ENCODE measurements at regions not wholly inside any gene's neighbourhood (a gene's known extent, or its start where the extent isn't known, plus 50 kb on each side); places are given as distances from the start of the nearest gene placed in this dataset.

- H3K4me1 ChIP-seq (ENCODE audit: control insufficient read depth, insufficient read depth, low read length), result no peaks in the 10 kb centered on the region
- intact Hi-C loops (cut with micrococcal nuclease), result no loop called here
- WGBS (ENCODE audit: insufficient coverage), result 56% methylated on average over 1 of the region's 2 CpGs
- TF ChIP-seq CTCF (IDR thresholded peaks at IDR 0.05), result no peak
- no peak overlapping the region for H3K4me3 ChIP-seq (ENCODE audit: low read length)
- peaks cover 11 to 26% of the 10 kb centered on the region in 2 donors for H3K27me3 Mint-ChIP-seq (ENCODE audit: low read depth in 2 of 2)
- H3K9me3 Mint-ChIP-seq, result no peaks in the 10 kb centered on the region
- no peaks in the 10 kb centered on the region for H3K36me3 Mint-ChIP-seq
- no peak overlapping the region for H3K27ac ChIP-seq (ENCODE audit: low read length)
- H3K36me3 ChIP-seq (ENCODE audit: control insufficient read depth, insufficient read depth, low read length), result no peaks in the 10 kb centered on the region
- no peaks in the 10 kb centered on the region for H3K27me3 ChIP-seq (ENCODE audit: control insufficient read depth, insufficient read depth, low read length)
- no peak overlapping the region for H3K27ac Mint-ChIP-seq
- H3K4me3 Mint-ChIP-seq, result no peak overlapping the region
- no peak for DNase-seq
- H3K9me3 ChIP-seq (ENCODE audit: control insufficient read depth, insufficient read depth, low read length), result no peaks in the 10 kb centered on the region
- H3K4me1 Mint-ChIP-seq, result no peaks in the 10 kb centered on the region
- no peak for ATAC-seq
Measured at GRCh38 chr9:110006657-110007056, 201.3 kb downstream of the C9orf152 start.

- TF ChIP-seq CTCF (IDR thresholded peaks at IDR 0.05), result no peak
- ATAC-seq (no peak), DNase-seq (no peak)
- no peak overlapping the region for H3K4me3 ChIP-seq (ENCODE audit: low read length)
- WGBS (ENCODE audit: insufficient coverage), result 86% methylated on average over 3 of the region's 3 CpGs
- H3K27ac ChIP-seq (ENCODE audit: low read length), result no peak overlapping the region
- H3K4me1 ChIP-seq (ENCODE audit: control insufficient read depth, insufficient read depth, low read length), result no peaks in the 10 kb centered on the region
- H3K9me3 Mint-ChIP-seq, result no peaks in the 10 kb centered on the region
- H3K27me3 Mint-ChIP-seq (ENCODE audit: low read depth in 2 of 2), result peaks cover 14 to 26% of the 10 kb centered on the region in 2 donors
- H3K4me1 Mint-ChIP-seq, result no peaks in the 10 kb centered on the region
- no peaks in the 10 kb centered on the region for H3K27me3 ChIP-seq (ENCODE audit: control insufficient read depth, insufficient read depth, low read length)
- H3K27ac Mint-ChIP-seq, result no peak overlapping the region
- no peaks in the 10 kb centered on the region for H3K9me3 ChIP-seq (ENCODE audit: control insufficient read depth, insufficient read depth, low read length)
- intact Hi-C loops (cut with micrococcal nuclease), result no loop called here
- no peaks in the 10 kb centered on the region for H3K36me3 ChIP-seq (ENCODE audit: control insufficient read depth, insufficient read depth, low read length)
- no peaks in the 10 kb centered on the region for H3K36me3 Mint-ChIP-seq
- no peak overlapping the region for H3K4me3 Mint-ChIP-seq
Measured at GRCh38 chr9:110007477-110008270, 200.3 kb downstream of the C9orf152 start.

- ATAC-seq (no peak), DNase-seq (no peak)
- no peak for TF ChIP-seq CTCF (IDR thresholded peaks at IDR 0.05)
- Mint-ChIP-seq H3K9me3 (no peaks in the 10 kb centered on the region), H3K27me3 (ENCODE audit: low read depth in 2 of 2) (peaks cover 14 to 26% of the 10 kb centered on the region in 2 donors), H3K27ac (no peak overlapping the region), H3K4me3 (no peak overlapping the region), H3K4me1 (no peaks in the 10 kb centered on the region), H3K36me3 (no peaks in the 10 kb centered on the region)
- Histone ChIP-seq H3K27ac (ENCODE audit: low read length) (no peak overlapping the region), H3K9me3 (ENCODE audit: control insufficient read depth, insufficient read depth, low read length) (no peaks in the 10 kb centered on the region), H3K4me1 (ENCODE audit: control insufficient read depth, insufficient read depth, low read length) (no peaks in the 10 kb centered on the region), H3K36me3 (ENCODE audit: control insufficient read depth, insufficient read depth, low read length) (no peaks in the 10 kb centered on the region), H3K27me3 (ENCODE audit: control insufficient read depth, insufficient read depth, low read length) (no peaks in the 10 kb centered on the region), H3K4me3 (ENCODE audit: low read length) (no peak overlapping the region)
- 81% methylated on average over 1 of the region's 1 CpG for WGBS (ENCODE audit: insufficient coverage)
- intact Hi-C loops (cut with micrococcal nuclease), result no loop called here
Measured at GRCh38 chr9:110008663-110009062, 199.3 kb downstream of the C9orf152 start.
